Activated CD4-positive, CD25-positive, alpha-beta regulatory T cell treated with anti-CD3 and anti-CD28 coated beads, Interleukin-2, amount 50 U/mL, for 24 hours (primary cell): ENCODE measurements at regions not wholly inside any gene's neighbourhood (a gene's known extent, or its start where the extent isn't known, plus 50 kb on each side); places are given as distances from the start of the nearest gene placed in this dataset.

Source experiments
- ATAC-seq, 2 donors: fragments of 150-1000 bp; cut with Tn5 transposase; one replicate each; pipeline ENCODE4 v1.10.0; 2021; ENCODE audit warnings: mild to moderate bottlenecking in 1 of 2, moderate library complexity in 1 of 2

DNA sequence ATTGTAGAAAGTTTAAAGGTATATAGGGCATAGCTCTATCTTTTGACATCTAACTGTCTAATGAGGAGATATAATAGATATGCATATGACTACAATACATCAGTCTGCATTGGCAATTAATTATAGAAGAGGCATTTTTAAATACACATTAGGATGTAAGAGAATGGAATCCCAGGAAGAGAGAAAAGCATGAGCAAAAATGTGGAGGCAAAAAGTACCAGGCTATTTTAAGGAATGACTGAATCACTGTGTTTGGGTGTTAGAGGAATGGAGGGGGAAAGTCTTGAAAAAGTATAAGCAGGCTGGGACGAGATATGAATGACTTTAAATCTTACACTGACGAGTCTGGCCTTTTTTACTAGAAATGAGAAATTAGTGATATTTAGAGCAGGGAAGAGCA, 138.4 kb upstream of the ZNF462 start:
- ATAC-seq = no peak

DNA sequence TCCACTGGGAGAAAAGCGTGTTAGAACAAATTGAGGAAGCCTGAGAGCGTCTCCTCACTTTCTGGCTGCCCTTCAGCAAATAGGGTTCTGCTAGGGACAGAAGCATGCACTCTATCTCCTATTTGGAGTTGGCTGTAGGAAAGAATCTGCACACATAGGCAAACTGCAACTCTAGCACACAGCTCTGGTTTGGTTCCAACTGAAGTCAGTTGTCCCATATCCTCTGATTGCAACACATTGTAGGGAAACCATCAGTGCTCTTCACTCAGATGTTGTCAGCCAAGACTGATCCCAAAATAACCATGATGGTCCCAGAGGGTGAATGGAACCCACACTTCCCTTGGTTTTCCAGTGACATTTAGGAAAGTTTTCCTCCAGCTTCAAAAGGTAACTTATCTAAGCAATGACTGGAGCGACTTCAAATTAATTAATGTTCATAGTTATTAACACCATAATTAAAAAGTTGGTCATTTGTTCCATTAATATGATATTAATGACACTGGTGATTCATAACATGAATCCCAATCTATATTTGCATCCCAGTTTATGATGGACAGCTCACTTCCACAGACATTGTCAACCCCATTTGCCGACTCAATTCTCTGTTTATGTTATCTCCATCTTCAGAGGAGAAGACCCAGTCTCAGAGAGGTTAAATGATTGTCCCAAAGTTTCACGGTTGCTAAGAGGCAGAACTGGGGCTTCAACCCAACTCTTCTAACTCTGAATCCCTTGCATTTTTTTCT, 136.7 kb upstream of the ZNF462 start:
- ATAC-seq = no peak

DNA sequence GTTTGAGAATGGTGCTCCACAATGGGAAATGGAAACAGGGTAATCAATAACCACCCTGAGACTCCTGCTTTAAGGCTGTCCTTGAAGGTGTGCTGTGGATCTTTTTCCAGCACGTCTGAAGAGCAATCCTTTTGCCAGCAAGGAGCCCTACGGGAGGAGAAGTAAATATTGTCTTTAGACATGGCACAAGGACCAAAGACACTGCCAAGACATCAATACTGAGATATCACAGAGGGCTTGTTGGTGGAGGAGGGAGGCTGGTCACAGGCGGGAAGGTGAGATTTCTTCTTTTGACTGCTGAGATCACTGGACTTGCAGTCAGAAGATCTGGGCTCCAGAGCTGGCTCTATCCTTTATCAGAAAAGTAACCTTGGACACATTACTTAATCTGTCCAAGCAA, 135.0 kb upstream of the ZNF462 start:
- ATAC-seq = no peak

DNA sequence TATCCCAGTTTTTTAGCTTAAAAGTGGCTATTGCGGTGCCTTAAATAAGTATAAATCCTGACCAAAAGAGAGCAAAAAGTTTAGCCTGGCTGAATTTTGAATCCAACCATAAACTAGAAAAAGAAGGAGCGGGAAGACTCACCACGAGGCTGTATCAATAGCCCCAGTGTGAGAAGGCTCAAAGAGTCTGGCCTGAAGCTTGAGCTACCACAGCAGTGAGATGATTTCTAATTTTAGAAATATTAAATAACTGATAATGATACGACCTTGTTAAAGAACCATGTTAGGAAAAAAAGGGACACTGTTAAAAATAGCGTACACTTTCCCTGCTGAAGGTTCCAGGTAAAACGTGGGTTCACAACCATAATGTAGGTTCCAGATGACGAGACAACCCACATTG, 134.1 kb upstream of the ZNF462 start:
- ATAC-seq = no peak

DNA sequence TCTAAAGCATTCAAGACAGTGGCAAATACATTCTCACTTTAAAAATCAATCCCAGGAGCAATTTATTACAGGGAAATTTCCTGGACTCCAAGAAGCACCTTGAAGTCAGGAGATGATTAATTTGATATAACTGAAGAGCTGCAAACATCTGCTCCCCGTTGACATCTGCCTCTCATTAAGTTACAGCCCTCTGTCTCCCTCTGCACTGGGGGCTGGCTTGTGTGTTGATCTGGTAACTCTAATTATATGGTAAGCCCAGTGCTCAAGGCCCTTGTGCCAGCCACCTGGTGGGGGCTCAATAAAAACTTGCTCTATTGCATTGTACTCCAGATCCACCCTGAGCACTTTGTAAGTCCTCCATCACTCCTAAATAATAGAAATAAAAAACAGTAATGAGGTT, 131.1 kb upstream of the ZNF462 start:
- no peak for ATAC-seq

DNA sequence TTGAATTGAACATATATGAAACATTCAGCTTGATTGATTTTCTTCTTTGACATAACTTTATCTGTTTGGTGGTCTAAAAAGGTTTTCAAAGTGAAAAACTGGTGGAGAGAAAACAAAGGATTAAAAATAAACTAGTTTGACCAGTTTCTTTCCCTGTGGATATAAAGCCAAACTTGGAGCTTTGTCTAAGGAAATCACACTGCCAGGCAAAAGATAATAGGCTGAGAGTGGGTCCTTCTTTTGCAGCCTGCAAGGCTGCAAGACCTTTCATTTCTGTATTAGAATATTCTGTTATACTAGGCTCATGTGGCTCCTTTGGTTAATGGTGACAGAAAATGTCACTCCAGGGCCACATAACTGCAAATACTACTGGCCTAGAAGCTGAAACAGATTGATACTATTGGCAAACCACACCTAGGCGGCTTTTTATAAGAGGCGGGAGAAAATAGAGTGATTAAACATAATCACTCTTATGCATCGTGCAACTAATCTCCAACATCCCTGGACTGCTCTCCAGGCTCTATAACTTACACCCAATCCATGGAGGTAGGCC, 129.1 kb upstream of the ZNF462 start:
- no peak for ATAC-seq

DNA sequence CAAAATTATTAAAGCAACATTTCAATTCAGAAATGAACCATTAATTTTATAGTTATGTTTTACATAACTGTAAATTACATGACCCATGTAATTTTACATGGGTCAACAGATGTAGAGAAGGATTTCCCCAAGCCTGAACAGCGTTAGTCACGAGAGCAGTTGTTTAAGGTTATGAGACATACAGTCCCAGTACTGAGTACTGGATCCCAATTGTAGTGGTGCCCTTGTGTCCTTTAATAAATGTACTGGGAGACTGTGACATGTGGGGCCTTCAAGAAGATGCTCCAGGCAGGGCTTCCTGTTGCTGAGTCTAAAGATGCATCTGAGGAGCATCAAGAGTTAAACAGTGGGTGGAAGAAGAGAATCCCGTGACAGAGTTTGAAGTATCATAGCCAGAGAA, 125.5 kb upstream of the ZNF462 start:
- ATAC-seq = no peak

DNA sequence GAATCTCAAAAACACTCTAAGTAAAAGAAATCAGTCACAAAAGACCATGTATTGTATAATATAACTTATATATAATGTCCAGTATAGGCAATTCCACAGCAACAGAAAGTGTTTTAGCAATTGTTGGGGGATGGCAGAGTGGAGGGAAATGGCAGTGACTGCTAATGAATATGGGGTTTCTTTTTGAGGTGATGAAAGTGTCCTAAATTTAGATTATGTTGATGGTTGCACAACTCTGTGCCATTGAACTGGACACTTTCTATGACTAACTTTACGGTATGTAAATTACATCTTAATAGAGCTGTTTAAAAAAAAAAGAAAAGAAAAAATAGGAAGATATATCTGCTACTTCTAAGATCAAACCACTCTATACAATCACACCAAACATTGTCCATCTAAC, 124.9 kb upstream of the ZNF462 start:
- no peak for ATAC-seq

DNA sequence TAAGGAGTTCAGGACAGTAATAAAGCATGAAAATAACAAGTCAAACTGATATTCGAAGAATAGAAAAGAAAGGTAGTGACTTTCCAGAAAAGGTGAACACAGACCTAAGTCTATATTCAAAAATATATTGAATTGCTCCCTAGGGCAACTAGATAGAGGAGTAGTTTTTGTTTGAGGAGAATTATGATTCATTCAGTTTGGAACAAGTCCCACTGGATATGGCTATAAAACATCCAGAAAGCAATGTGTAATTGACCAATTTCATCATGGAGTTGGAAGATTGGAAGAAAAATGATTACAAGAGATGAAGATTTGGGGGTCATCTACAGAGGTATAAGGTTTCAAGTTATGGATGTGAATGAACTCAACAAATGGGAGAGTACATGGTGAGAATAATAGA, 117.5 kb upstream of the ZNF462 start:
- no peak for ATAC-seq

DNA sequence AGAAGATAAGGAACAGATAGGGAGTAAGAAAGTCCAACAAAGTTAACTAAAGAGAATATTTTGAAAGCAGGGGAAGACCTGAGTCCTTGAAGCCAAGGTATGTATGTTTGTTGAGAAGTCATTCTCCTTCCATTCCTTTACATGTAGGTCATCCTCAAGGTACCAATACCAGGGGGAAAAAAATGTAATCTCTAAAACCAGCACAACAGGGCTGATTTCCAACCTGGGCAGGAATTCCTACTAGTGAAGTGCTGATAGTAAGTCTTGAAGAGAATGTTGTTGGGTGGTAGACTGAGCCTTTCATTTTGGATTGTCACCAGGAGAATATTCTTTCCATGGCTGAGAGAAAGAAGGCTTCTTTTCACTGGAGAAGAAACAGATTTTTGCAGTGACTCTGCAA, 117.1 kb upstream of the ZNF462 start:
- ATAC-seq = no peak

DNA sequence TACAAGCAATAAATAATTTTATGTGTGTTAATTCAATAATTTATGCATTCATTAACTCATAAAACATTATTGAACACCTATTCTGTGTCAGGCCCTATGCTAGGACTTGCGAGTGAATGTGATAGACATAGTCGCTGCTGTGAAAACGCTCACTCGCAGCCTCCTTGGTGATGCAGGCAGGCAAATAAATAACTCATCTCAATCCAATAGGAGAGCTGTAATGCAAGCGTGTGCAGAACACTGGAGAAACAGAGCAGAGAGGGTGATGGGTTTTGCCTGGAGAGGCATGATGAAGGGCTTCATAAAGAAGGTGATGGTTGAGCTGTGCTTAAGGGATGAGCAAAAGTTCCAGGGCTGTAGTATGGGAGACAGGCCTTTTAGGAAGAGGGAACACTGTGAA, 111.3 kb upstream of the ZNF462 start:
- ATAC-seq = no peak

DNA sequence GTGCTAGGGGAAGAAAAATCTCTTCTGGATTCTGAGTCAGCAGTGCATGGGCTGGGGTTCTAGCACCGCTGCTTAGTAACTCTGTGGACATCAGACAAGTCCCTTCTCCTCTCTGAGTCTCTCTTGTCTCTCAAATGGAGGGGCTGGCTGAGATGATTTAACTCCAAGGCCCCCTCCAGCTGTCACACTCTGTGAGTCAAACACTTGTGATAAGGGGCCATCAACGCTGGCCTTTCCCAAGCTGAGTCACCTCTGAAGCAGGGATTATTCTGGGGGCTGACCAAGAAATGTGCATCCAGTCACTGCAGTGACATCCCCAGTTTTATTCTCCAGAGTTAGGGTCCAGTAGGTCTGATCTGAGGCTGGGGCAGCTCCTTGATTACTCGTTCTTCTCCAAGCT, 110.4 kb upstream of the ZNF462 start:
- no peak for ATAC-seq

DNA sequence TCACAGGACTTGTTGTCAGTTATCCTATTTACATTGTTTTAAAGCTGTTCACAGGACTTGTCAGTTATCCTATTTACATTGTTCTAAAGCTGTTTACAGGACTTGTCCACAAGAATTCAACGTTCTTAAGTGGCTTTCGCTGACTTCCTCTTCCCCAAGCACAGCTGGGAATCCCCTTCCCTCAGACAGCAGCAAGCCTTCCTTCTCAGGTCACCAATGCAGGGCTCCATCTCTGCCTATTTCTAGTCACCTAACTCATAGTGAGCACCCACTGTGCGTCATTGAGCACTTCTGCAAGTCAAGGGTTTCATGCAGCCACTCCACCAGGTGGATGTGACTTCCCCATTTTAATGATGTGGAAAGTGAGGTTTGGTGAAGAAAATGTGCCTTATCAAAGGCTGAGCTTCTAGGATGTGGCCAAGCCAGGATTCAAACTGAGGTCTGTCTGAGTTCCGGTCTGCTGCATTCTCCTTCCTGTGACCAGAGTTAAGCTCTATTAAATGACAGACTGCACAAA, 109.8 kb upstream of the ZNF462 start:
- peak in 1 of 2 donors; percentile 30 for ATAC-seq

DNA sequence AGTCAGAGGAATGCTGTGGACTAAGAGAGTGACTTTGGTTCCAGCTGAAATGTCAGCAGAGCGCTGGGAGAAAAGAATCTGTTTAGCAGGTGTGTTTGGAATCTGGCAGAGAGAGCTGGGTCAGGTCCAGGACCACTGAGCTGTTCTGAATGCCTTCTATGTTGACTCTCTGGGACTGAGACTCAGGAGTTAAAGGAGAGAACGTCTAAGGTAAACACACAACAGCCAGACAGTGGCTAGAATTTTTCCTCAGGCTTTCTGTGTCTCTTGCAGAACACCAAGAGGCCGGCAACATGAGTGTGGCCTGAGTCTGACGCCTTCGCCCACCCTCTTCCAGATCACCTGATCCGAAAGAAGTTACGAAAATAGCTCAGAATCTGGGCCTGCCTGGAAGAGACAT, 107.2 kb upstream of the ZNF462 start:
- ATAC-seq = no peak

DNA sequence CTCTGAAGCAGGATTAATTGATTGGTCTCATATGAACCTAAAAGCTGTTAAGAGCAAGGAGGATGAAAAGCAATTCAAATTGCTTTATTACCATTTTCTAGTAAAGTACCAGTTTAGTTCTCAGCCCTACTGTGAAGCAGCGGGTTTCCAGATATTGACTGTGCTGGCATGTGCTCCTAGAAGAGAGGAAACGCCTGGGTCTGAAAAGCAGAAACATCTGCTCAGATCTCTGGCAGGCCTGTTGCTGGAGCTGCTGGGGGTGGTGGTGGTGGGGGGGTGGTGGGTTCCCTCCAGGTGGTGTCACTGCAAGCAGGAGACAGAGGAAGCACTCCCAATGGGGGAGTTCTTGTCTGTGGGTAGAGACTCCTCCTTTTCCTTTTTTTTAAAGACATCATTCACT, 105.5 kb upstream of the ZNF462 start:
- ATAC-seq = no peak

DNA sequence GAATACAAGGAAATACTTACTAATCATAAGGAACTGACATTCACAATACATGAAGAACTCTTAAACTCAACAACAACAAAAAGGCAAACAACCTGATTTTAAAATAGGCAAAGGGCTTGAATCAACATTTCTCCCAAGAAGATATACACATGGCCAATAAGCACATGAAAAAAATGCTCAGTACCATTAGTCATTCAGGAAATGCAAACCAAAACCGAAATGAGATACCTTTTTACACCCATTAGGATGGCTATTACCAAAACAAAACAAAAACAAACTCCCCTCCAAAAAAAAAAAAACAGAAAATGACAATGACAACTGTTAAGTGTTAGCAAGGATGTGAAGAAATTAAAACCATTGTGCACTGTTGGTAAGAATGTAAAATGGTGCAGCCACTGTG, 104.1 kb upstream of the ZNF462 start:
- ATAC-seq = no peak

DNA sequence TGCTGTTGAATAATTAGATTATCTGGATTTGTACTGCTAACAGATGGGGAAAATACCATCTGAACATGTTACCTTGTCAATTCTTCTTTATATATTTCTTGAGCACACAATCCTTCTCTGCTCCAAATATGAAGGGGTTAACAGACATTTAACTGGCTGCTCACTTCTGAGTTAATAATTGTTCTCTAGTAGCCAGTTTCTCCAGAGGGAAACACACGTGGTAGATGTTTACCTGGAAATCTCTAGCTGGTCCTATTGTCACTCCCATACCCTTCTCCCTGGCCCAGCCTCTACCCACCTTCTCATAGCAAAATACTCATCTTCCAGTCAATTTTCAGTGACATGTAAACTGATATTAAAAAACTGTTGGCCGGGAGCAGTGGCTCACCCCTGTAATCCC, 101.5 kb upstream of the ZNF462 start:
- no peak for ATAC-seq

DNA sequence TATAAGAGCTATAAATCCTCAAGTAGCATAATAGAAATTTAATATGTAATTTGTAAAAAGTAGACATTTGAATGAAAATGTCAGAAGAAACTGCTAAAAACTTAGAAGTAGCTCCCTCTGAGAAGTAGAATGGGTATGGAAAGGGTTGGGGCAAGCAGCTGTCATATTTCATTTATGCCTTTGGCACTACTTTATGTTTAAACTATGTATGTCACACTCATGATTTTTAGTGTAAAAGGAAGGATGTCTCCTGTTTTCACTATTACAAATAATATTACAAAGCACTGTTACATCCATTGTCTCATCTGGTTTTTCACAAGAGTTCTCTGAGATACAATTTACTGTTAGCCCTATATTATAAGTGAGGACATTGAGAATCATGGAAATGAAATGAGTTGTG, 96.3 kb upstream of the ZNF462 start:
- ATAC-seq = no peak

DNA sequence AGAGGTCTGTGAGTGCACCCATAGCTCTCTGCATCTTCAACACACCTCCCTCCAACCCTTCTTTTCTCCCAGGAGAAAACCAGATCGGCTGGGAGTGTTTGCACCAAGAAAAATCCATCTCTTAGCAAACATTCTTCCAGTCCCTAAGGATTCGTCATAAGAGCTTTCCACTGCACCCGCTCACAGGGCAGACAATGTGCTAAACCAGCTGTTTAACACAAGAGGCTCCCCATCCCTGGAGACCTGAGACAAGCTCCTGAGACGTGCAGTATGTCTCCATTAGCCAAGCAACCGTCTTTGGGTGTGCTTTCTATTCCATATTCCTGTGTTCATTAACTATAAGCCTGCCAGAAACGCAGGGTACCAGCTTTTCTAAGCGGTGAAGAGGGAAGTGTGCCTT, 93.6 kb upstream of the ZNF462 start:
- no peak for ATAC-seq

DNA sequence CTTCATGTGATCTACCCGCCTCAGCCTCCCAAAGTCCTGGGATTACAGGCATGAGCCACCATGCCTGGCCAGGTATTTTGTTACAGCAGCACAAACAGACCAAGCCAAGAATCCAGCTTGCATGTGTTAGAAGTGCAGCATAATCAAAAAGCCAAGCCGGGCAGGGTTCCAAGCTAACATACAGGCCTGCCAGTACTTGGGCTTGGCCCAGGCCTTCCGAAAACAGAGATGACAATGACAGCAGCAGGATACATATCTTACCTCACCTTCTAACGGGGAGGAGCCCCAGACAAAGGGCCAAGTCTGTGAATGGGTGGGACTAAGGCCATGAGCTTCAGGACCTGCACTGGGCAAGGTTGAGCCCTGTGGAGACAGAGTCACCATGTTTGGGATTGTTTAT, 91.4 kb upstream of the ZNF462 start:
- ATAC-seq = no peak

DNA sequence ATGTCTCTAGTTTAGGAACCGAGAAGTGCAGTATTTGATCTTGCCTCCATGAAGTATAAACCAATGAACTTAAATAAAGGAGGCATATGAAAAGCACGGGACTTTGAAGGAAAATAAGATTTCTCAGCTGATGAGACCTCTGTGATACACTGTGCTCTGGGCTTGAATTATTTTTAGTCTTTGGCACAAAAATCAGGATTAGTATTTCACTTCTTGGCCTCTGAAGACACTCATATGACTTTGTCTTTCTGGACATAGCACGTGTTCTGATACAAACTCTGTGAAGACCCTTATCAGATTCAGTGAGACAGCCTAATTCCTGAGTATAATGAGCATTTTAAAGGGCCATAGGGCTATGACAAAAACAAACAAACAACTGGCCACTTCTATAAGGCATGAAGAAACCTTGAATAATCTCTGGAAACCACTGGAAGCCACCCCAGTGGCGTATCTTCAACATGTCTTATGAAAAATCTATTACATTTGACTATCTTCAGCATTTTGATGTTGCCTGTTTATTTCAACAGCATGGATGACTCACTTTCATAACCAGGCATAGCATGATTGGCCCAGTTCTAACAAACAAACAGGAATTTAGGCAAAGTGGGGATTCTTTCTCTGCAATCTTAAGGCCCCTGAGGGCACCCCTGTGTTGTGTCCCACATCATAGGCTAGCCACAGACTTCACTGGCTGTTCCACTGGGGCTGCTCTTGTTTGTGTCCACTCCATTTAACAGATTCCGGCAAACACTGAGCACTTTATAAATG, 90.3 kb upstream of the ZNF462 start:
- ATAC-seq = no peak

DNA sequence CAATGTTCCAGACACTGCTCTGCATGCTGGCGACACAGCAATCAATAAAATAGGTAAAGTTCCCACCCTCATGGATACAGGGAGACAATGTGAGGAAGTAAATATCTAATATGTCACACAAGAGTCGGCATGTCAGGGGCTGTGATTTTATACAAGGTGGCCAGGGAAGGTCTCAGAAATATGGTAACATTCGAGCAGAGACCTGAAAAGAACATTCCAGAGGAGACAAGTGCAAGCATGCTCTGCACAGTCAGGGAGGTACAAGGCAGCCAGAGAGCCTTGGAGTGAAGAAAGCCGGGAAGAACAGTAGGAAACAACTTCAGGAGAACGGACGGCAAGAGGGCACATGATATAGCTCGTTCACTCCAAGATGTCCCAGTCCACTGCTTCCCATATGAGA, 89.2 kb upstream of the ZNF462 start:
- no peak for ATAC-seq

DNA sequence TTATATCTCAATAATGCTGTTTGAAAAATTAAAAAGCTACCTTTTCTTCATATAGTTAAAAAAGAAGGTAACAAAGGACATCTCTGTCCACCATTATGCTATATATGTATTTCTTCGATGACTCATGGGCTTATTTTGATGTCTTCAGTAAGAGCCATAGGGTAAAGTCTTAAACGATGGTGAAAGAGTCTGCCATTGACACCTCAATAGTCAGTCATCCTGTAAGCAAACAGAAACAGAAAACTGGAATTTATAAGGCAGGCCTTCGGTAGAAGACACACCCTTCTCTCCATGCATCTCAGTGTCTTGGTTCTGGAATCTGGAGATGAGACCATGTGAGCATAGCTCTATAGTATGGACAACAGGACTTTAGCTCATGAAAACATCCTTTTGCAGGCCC, 87.0 kb upstream of the ZNF462 start:
- no peak for ATAC-seq

DNA sequence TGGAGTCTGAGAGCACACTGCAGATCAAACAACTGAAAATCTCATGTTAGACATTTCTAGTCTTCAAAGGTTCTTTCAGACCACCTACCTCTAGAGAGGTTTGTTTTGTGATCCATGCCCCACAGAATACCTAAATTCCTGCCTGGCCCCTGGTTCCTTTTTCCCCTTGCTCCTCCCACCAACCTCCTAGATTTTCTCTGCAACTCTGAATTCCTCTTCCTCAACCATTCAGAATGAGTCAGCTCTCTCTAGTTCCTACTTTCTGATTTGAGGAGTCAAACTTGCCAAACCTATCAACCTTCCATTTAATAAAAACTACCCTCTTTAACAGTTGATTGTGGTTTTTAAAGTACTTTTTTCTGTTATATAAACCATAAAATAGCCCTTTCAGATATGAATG, 83.2 kb upstream of the ZNF462 start:
- ATAC-seq = no peak
